ENCODE measurements at regions not wholly inside any gene's neighbourhood (a gene's known extent, or its start where the extent isn't known, plus 50 kb on each side); places are given as distances from the start of the nearest gene placed in this dataset.

DNA sequence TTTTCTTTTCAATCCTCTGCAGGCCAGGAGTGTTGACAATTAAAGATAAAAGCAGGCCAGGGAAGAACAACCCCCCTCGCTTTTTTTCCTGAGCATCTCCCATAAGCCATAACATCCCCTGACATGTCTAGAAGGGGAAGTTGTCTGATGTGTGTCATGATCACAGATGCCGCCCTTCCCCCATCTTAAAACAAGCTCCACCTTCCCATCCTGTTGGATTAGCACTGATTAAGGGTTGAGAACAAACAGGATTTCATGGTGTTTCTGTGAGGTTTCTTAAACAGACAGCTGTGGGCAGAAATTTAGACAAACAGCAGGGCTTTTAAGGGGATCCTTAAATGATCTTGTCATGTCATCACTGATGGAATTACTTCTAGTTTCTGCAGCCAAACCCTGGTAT is 59.4 kb upstream of the UPP2 start:
- no peak for TF ChIP-seq EZH2 (IDR thresholded peaks at IDR 0.05; ENCODE audit: borderline replicate concordance, low read length)
- TF ChIP-seq, protein P1, sequence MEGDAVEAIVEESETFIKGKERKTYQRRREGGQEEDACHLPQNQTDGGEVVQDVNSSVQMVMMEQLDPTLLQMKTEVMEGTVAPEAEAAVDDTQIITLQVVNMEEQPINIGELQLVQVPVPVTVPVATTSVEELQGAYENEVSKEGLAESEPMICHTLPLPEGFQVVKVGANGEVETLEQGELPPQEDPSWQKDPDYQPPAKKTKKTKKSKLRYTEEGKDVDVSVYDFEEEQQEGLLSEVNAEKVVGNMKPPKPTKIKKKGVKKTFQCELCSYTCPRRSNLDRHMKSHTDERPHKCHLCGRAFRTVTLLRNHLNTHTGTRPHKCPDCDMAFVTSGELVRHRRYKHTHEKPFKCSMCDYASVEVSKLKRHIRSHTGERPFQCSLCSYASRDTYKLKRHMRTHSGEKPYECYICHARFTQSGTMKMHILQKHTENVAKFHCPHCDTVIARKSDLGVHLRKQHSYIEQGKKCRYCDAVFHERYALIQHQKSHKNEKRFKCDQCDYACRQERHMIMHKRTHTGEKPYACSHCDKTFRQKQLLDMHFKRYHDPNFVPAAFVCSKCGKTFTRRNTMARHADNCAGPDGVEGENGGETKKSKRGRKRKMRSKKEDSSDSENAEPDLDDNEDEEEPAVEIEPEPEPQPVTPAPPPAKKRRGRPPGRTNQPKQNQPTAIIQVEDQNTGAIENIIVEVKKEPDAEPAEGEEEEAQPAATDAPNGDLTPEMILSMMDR (conservative IDR thresholded peaks at IDR 0.05 in 1 of 2, IDR thresholded peaks at IDR 0.05 in 1 of 2; ENCODE audit: extremely low read depth in 1 of 2, insufficient read depth in 1 of 2, low read depth in 1 of 2, low read length in 2 of 2), result no peak
